Stimulated activated CD8-positive, alpha-beta memory T cell treated with anti-CD3 and anti-CD28 coated beads, Interleukin-12 subunit alpha, Interleukin-12 subunit beta, amount 100 ng/mL, for 24 hours (primary cell): ENCODE measurements at regions not wholly inside any gene's neighbourhood (a gene's known extent, or its start where the extent isn't known, plus 50 kb on each side); places are given as distances from the start of the nearest gene placed in this dataset.
"Not testable (repeated sequence)": the region's sequence is repeated elsewhere in the genome, so short reads cannot be mapped to it uniquely, and the experiment has no call there.

ENCODE experiments used
- DNase-seq: peaks from one replicate; pipeline ENCODE4 v3.0.0-alpha.2; 2020; ENCODE audit errors: extremely low read depth

DNA sequence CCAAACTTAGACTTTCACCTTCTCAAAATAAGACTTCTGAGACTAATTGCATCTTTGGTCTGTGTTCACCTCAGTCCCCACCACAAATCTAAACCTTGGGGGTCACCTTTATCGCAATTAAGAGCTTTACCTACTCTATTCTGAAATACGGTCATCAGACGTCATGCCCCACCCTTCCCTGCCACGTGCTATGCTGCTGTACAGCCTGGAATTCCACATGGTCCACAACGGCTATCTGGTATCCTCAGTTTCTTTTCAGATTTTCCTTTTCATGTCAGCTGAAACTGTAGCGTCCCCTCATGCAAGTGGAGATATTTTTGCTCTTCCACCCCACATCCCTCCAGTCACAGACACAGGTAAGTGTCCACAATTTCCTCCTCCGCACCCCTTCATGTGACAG lies 511.1 kb downstream of the DIRAS2 start:
- DNase-seq: no peak

- DNase-seq: no peak
Observed at GRCh38 chr9:90132866-90133265, 509.8 kb downstream of the DIRAS2 start.

- no peak for DNase-seq
Observed at GRCh38 chr9:90137801-90138200, 504.8 kb downstream of the DIRAS2 start.

- no peak for DNase-seq
Observed at GRCh38 chr9:90140131-90140818, 502.3 kb downstream of the DIRAS2 start.

DNA sequence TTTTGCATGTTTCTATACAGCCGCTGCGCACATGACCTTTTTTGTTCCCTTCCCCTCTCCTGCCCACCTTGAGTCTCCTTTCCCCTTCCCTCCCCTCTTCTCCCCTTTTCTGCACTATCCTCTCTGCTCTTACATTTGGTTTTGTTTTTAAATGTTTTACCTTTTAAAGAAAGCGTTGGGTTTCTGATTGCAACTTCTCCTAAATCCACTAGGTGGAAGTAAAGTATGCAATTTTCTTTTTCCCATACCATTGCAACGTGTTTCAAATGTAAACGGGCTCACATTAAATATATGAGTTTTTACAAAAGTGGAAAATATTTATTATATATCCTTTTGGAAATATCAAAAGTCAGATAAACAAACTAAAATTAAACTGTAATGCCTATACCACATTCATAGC lies 500.9 kb downstream of the DIRAS2 start:
- DNase-seq: no peak

DNA sequence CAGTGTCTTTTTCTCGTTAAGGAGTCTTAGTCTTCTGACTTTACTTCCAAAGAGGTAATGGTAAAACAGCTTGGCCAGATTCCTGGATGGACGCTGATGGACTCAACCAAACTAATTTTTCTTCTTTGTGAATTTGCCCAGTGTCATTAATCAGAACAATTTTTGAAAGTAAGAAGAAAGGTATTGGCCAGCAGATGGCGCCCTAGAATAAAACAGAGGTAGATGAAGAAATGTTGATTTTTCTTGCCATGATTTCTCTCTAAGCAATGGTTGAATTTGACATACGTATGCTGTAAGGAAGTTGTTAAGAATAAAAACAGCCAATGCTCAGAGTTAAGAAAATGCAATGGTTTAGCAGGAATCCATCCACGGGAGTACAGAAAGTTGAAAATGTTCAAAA lies 500.0 kb downstream of the DIRAS2 start:
- no peak for DNase-seq

- DNase-seq: no peak
Observed at GRCh38 chr9:90147426-90147825, 495.2 kb downstream of the DIRAS2 start.

GRCh38 chr9:90156318-90156717 lies 486.3 kb downstream of the DIRAS2 start:
- DNase-seq: no peak

DNA sequence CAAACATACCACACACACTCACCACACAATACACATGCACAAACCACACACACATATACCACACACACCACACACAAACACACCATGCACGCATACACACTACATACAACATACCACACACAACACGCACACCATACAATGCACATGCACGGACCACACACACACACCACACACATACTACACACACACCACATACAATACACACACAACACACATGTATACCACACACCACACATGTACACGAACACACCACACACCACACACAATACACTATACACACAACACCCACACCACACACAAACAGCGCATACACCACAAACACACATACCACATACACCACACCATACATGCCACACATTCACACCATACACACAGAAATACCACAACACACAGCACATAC lies 480.3 kb downstream of the DIRAS2 start:
- DNase-seq: no peak

- no peak for DNase-seq
Observed at GRCh38 chr9:90162819-90163218, 479.8 kb downstream of the DIRAS2 start.

- no peak for DNase-seq
Observed at GRCh38 chr9:90165281-90165680, 477.3 kb downstream of the DIRAS2 start.

DNA sequence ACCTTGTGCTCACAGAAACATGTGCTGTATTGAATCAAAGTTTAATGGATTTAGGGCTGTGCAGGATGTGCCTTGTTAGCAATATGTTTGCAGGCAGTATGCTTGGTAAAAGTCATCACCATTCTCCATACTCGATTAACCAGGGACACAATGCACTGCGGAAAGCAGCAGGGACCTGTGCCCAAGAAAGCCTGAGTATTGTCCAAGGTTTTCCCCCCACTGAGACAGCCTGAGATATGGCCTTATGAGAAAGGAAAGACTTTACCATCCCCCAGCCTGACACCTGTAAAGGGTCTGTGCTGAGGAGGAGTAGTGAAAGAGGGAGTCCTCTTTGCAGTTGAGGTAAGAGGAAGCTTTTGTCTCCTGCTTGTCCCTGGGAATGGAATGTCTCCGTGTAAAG lies 476.2 kb downstream of the DIRAS2 start:
- not testable (repeated sequence) for DNase-seq

- DNase-seq: no peak
Observed at GRCh38 chr9:90167914-90168313, 474.7 kb downstream of the DIRAS2 start.

DNA sequence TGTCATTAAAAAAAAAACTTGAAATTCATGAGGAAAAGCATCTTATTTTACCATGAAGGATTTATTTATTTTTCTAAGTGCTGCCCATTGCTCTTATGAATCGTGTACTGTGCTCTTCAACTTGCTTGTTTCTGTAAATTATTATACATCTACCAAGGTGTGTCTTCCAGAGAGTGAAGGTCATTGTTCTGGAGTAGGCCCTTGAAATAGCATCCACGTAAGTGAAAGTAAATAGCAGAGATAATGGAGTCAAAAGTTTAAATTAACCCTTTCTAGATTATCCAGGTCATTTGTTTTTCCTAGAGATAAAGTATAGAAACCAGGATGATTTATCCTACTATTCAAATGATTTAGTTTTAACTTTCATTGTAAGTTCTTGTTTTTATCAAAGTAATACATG lies 473.1 kb downstream of the DIRAS2 start:
- DNase-seq: no peak

- not testable (repeated sequence) for DNase-seq
Observed at GRCh38 chr9:90173935-90174334, 468.7 kb downstream of the DIRAS2 start.

DNA sequence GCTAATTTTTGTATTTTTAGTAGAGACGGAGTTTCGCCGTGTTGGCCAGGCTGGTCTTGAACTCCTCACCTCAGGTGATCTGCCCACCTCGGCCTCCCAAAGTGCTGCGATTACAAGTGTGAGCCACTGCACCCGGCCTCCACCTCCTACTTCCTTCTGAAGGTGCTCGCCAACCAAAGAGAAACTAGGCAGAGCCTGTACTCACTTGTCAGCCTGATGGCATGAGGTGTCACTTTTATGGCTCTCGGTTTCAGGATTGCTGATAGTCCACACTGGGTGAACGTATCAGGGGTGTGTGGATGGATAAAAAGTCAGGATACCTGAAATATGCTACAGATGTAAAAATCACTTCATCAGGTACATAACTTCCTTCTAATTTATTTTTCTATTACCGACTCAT lies 468.3 kb downstream of the DIRAS2 start:
- DNase-seq: not testable (repeated sequence)

DNA sequence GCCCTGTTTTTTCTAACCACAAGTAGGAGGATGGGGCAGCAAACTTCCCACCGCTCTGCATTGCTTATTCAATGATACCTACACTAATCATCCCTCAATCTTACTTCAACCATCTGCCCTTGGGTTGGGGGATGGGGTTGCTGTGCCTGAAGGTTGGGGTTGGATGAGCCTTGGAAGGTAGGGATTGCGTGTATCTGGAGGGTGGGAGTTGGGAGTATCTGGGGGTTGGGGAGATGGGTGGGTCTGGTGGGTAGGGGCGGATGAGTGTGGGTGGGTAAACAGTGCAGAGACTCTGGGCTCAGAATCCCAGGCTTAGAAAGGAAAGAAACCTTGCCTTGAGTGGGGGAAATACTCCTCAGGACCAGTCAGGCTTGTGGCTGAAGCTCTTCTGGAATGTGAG lies 467.4 kb downstream of the DIRAS2 start:
- DNase-seq: no peak

DNA sequence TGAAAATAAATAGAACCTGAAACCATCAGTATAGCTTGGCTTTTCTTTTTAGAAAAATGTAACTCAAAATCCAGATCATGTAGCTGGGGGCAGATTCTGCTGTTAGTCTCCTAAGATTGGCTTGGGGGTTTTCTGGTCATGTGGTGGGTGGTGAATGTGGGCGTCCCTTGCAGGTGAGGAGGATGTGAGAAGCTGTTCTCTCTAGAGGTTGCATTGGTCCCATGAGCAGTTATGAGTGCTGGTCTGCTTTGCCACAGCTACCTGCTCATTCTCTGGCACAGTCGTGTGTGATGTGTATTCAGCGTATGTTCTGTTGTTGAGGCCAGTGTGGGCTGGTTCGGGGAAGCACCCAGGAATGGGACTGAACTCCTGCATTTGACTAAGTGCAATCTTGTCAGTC lies 466.8 kb downstream of the DIRAS2 start:
- no peak for DNase-seq

- no peak for DNase-seq
Observed at GRCh38 chr9:90176901-90177300, 465.7 kb downstream of the DIRAS2 start.

GRCh38 chr9:90180381-90180780 lies 462.2 kb downstream of the DIRAS2 start:
- DNase-seq: no peak

DNA sequence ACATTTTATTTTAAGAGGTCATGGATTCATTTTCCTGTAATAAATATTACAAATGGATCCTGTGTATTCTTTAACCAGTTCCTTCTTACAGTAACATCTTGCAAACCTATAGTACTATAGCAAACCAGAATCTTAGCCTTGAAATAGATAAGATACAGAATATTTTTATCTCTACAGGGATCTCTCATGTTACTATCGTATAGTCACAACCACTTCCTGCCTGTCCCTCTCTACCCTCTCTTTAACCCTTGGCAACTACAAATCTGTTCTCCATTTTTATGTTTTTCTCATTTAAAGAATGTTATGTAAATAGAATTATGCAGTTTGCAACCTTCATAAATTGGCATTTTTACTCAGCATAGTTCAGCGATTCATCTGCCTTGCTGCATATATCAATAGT lies 454.0 kb downstream of the DIRAS2 start:
- DNase-seq: no peak

- DNase-seq: no peak
Observed at GRCh38 chr9:90189306-90189705, 453.3 kb downstream of the DIRAS2 start.

- peak; percentile 5 for DNase-seq
Observed at GRCh38 chr9:90192465-90192864, 450.2 kb downstream of the DIRAS2 start.

GRCh38 chr9:90198956-90199355 lies 443.7 kb downstream of the DIRAS2 start:
- DNase-seq: no peak
